Gastroesophageal sphincter (tissue), 3 donors: ENCODE measurements at regions not wholly inside any gene's neighbourhood (a gene's known extent, or its start where the extent isn't known, plus 50 kb on each side); places are given as distances from the start of the nearest gene placed in this dataset.

Experiments used
- CTCF ChIP-seq, 4 experiments: fragments of 200-600 bp in 2 of 4; fragments of 450-650 bp in 2 of 4; sonication (generic) in 1 of 4; IDR thresholded peaks; one replicate each; pipeline ENCODE4 v1.5.1; 2017 to 2019; ENCODE audit warnings: antibody characterized with exemption in 4 of 4, mild to moderate bottlenecking in 2 of 4, moderate library complexity in 2 of 4
- EP300 ChIP-seq: sonication (generic); formaldehyde crosslinking; IDR thresholded peaks from one replicate; pipeline ENCODE4 v1.6.1; 2017; ENCODE audit warnings: antibody characterized with exemption, mild to moderate bottlenecking
- POLR2A ChIP-seq, 2 donors: fragments of 450-650 bp; IDR thresholded peaks; one replicate each; pipeline ENCODE4 v1.6.1; 2017; ENCODE audit warnings: antibody characterized with exemption in 2 of 2, mild to moderate bottlenecking in 2 of 2, moderate library complexity in 1 of 2
- POLR2AphosphoS5 ChIP-seq: sonication (generic); formaldehyde crosslinking; IDR thresholded peaks from one replicate; pipeline ENCODE4 v1.6.1; 2017; ENCODE audit warnings: antibody characterized with exemption

GRCh38 chr20:53805895-53806384 is 212.3 kb upstream of the ZNF217 start:
- no peak for TF ChIP-seq CTCF (IDR thresholded peaks at IDR 0.05)
- no peak for TF ChIP-seq POLR2A (IDR thresholded peaks at IDR 0.05)
- no peak for TF ChIP-seq POLR2AphosphoS5
- no peak for TF ChIP-seq EP300
